DMS79 (cell line): ENCODE measurements at regions not wholly inside any gene's neighbourhood (a gene's known extent, or its start where the extent isn't known, plus 50 kb on each side); places are given as distances from the start of the nearest gene placed in this dataset.

Source experiments
- DNase-seq: peaks from one replicate; lab custom pipeline; 2025; lab: John Stamatoyannopoulos, UW

DNA sequence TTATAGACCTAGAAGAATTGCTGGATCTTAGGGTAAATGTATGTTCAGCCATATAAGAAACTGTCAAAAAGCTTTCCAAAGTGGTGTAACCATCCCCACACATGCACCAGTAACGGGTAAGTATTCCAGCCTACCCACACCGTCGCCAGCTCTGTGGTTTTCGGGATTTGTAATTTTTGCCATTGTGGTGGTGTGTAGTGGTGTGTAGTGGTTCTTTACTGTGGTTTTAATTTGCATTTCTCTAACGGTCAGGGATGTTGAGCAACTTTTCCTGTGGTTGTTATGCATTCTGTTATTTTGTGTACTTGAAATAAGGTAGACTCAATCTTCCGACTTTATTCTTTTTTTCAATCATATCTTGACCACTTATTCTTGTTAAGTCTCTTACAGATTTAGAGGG is 342.4 kb upstream of the AJAP1 start:
- DNase-seq, result no peak

DNA sequence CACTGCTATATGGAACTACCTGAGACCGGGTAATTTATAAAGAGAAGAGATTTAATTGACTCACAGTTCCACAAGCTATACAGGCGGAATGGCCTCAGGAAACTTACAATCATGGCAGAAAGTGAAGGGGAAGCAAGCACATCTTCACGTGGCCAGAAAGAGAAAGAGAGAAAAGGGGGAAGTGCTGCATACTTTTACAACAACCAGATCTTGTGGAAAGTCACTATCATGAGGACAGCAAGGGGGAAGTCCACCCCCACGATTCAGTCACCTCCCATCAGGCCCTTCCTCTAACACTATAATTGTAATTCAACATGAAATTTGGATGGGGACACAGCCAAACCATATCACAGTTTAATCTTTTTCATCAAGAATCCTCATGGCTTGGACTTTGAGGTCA is 339.2 kb upstream of the AJAP1 start:
- no peak for DNase-seq

DNA sequence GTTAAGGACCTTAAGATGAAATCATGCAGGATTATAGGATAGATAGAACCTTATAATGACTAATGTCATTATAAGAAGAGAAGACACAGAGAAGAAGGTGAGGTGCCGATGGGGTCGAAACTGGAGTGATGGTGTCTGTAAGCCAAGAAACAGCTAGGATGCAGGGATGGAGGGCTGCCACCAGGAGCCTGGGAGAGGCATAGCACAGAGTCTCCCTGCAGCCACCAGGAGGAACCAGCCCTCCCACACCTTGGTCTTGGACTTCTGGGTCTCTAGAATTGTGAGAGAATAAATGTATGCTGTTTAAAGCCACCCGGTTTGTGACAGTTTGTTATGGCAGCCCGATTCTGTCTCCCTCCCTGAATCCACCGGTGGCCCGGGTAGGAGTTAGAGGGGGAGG is 337.2 kb upstream of the AJAP1 start:
- DNase-seq, result no peak

DNA sequence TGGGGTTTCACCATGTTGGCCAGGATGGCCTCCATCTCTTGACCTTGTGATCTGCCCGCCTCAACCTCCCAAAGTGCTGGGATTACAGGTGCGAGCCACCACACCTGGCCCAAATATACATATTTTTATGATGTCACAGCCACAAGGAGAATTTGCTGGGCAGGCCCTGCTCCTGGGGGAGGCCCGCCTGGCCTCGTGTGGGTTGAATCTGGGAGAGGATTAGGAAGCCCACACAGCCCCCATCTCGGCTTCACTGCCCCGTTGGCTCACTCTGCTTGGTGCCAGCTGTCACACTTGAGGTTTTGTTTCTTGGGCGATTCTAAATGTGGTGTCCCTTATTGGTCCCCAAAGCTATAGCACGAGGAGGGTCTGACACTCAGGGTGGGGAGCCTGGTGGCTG is 335.7 kb upstream of the AJAP1 start:
- DNase-seq, result no peak

DNA sequence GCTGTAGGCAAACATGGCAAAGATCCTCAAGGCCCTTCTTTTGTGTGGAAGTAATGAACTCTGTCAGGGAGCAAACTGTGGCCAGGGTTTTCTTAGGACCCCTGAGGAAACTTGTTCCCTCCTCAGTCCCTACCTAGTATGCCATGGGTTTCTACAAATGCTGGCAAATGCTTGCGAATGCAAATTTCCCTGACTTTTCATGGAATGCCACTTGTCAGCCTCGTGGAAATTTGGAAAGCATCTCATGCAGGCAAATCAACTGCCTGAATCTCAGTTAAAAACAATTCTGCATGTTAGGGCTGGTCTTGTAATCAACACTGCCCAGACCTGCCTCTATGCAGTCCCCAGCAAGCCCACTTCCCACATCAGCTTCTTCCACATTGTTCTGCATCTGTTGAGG is 334.9 kb upstream of the AJAP1 start:
- no peak for DNase-seq

DNA sequence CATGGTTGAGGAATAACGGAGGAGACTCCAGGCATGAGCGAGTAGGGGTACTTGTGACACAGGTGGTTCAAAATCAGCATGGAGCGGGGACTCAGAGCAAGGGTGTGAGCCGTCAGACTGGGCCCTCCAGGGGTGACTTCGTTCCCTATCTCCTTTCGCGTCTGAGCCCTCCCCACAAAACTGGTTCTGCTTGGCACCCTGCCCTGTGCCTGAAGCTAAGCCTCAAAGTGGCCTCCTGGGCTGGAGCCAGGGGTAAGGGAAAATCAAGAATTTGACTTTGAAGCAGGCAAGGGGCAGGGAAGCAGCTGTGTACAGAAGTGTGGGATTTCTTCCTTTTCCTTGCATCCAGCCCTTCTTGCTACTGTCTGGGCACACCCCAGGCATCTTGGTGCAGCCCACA is 331.5 kb upstream of the AJAP1 start:
- DNase-seq, result peak; percentile 73

DNA sequence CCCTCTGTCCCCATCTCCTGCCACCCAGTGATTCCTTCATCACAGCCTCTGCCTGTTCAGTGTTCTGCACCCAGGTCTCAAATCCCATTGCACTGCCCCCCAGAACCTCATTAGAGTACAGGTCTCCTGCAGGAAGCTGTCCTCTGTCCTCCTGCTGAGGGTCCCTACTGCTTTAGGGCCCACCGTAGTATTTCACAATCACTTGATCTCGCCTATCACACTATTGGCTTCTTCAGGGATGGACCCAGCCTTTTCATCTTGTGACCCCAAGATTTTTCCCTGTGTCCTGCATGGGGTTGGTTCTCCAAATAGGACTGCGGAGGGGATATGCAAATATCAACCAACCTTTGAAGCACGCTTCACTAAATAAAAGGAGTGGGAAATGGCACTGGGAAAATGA is 331.1 kb upstream of the AJAP1 start:
- no peak for DNase-seq

DNA sequence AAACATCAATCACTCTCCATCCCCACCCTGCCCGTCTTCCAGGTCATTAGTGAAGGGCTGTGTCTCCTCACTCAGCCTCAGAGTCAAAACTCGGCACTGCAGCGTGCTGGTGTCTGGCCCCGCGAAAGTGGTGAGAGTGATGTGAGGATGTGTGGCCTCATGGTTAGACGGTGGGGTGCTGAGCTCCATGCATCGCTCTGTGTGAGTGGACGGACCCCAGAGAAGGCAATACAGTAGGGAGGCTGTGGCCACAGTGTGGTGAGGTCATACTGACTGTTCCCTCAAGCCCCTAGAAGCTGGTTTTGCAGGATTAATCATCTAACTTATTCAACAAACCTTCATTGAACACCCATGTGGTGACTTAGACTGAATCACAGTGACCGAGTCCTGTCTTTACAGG is 329.9 kb upstream of the AJAP1 start:
- no peak for DNase-seq

DNA sequence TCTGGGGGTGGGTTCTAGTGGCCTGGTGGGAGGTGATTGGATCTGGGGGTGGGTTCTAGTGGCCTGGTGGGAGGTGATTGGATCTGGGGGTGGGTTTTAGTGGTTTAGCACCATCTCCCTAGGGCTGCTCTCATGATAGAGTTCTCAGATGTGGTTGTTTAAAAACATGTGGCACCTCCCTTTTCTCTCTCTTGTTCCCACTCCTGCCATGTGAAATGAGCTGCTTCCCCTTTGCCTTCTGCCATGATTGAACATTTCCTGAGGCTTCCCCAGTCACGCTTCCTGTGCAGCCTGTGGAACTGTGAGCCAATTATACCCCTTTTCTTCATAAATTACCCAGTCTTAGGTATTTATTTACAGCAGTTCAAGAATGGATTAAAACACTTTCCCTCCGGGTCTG is 327.3 kb upstream of the AJAP1 start:
- no peak for DNase-seq

DNA sequence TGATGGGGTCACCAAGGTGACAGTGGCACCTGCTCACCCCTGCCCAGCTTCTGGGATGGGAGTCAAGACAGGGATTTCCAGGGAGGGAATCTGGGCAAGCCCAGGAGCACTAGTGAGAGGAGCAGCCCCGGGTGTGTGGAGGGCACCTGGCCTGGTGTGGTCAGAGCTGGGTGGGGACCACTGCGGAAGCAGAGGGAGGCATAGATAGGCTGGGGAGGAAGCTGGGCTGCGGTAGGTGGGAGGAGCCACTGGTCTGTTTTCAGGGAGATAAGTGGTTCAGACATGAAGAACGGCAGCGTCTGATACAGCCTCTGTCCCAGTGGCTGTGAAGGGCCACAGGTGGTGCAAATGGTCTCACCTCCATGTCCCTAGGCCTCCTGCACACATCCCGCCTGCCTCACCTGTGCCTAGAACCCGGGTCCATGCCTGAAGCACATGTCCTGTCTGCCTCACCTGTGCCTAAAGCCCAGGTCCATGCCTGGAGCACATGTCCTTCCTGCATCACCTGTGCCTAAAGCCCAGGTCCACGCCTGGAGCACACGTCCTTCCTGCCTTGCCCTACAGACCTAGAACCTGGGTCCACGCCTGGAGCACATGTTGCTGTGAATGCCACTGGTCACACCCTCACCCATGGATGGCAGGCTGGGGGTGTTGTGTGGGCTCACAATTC is 325.9 kb upstream of the AJAP1 start:
- no peak for DNase-seq

DNA sequence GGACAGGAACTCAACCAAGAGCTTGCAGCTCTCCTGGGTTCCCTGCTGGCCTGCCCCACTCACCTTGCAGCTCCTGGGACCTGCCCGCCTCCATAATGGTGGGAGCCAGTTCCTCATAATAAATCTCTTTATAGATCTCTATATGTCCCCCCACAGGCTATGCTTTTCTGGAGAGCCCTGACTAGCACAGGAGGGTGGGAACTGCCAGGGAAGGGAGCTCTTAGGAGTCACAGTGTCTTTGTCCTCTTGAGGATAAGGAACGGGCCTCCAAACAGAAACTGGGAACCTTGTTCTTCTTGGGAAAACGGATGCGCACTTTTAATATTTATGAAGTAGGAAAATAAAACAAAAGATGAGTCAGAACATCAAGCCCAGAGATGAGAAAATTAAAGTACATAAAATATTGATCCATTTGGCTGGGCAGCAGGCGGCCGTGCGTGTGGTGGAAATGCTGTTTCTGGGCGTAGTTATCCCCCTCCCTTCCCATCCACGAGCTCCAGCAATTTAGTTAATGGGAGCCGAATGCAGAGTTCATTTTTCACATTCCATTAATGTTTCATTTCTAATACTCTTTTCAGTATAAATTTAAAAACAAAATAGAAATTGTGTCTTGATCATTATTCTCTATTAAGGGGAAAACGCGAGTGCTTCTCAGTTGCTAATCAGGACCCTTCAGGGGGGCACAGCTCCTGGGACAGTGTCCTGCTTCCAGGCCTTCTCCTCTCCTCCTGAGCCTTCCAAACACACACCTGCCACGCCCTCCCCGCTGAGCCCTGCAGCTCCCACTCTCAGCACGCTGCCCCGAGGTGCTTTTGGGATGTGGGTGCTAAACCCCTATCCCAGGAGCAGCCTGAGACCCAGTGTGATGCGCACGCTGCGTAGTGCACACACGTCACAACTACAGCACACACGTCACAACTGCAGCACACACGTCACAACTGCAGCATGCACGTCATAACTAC is 323.3 kb upstream of the AJAP1 start:
- DNase-seq, result no peak

DNA sequence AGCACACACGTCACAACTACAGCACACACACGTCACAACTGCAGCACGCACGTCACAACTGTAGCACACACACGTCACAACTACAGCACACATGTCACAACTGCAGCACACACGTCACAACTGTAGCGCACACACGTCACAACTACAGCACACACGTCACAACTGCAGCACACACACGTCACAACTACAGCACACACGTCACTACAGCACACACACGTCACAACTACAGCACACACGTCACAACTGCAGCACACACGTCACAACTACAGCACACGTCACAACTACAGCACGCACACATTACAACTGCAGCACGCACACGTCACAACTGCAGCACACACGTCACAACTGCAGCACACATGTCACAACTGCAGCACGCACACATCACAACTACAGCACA is 322.6 kb upstream of the AJAP1 start:
- DNase-seq, result no peak

DNA sequence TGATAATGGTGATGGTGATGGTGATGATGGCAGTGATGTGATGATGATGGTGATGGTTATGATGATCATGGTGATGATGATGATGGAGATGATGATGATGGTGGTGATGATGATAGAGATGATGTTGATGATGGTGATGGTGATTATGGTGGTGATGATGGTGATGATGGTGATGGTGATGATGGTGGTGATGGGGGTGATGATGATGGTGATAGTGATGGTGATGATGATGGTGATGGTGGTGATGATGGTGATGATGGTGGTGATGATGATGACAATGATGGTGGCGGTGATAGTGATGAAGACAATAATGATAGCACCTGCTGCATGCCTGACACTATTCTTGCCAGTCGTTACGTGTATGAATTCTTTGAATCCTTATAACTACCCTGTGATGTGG is 317.9 kb upstream of the AJAP1 start:
- no peak for DNase-seq

DNA sequence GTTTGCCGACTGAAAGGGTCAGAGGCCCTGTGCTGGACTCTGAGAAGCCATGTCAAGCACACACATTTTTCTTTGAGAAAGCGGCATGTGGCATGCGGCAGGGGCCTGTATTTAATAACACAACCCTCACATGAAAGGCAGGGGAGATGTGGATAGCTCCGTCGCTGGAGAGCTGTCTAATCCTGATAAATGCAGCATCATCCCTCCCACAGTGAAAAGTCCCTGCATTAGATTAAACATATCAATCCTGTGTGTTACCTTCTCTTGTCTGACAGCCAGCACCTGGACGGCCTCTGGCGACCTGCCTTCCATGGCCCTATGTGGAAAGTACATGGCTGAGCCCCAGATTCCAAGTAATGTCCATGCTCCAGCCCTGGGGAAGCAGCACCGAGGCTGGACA is 313.0 kb upstream of the AJAP1 start:
- DNase-seq, result no peak

DNA sequence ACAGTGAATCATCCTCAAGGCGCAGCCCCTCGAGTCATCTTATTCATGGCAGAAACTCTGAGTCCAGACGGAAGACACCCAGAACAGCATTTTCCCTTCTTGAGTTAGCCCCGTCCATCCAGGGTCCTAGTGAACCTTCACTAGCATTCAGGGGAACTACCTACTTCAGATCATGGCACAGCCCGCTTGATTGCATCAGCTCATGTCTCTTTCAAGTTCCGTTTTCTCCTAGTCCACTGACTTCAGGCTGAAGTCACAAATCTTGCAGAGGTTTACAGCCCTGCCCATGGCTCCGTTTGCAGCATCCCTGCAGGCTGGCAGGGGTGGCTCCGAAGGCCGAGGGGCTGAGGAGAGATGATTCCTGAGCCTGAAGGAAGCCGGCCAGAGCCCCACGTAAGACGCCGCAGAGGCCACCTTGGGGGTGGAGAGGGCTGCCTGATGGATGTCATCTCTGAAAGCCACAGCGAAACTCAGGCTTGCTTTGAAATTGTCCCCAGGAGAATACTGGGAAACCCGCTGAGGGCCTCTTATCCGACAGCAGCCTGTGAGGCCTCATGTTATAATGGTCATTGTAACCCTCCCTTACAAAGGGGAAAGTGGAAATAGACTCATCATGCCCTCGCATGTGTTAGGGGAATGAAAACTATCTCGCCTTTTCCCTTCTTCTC is 310.2 kb upstream of the AJAP1 start:
- no peak for DNase-seq

DNA sequence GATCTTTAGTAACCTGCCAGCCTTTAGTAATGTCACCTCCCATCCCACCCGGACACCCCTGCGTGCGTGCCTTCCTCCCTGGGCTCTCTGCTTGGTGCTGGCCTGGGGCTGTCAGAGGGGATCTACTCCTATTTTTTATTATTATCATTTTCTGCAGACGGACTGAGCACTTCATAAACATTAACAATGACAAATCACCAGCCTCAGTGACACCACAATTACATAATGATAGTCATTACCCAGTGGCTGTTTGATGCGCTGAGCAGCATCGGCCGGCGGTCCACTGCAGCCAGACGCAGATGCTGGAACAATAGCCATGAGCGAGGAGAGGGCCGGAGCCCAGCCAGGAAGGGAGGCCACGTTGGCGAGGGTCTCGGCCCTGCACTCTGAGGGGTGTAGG is 309.3 kb upstream of the AJAP1 start:
- DNase-seq, result no peak

DNA sequence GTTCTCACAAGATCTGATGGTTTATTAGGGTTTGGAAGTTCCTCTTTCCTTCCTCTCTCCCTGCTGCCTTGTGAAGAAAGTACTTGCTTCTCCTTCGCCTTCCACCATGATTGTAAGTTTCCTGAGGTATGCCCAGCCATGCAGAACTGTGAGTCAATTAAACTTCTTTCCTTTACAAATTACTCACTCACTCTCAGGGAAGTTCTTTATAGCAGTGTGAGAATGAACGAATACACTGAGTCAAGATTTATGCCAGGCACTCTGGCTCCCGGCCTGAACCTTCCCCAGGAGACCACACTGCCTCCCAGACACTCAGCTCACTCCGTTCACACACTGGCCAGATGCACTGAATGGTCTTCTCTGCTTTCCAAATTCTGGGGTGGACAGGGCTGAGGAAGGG is 308.3 kb upstream of the AJAP1 start:
- no peak for DNase-seq

DNA sequence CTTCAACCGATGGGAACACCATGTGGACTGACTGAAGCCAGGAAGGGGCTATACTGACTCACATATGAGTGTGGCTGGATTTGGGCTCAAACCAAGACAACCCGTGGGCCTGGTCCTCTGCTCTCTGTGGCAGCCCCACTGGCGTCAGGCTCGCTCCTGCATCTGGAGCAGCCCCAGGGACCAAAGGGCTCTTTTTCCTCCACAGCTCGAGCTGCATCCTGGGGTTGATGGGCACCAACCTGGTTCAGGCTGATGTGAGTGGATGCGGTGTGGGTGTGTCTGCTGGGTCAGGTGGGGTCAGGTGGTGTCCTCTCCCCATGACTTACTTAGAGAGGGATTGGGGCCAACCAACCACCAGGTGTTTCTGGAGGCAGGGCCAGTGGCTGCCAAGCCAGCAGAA is 303.0 kb upstream of the AJAP1 start:
- no peak for DNase-seq

DNA sequence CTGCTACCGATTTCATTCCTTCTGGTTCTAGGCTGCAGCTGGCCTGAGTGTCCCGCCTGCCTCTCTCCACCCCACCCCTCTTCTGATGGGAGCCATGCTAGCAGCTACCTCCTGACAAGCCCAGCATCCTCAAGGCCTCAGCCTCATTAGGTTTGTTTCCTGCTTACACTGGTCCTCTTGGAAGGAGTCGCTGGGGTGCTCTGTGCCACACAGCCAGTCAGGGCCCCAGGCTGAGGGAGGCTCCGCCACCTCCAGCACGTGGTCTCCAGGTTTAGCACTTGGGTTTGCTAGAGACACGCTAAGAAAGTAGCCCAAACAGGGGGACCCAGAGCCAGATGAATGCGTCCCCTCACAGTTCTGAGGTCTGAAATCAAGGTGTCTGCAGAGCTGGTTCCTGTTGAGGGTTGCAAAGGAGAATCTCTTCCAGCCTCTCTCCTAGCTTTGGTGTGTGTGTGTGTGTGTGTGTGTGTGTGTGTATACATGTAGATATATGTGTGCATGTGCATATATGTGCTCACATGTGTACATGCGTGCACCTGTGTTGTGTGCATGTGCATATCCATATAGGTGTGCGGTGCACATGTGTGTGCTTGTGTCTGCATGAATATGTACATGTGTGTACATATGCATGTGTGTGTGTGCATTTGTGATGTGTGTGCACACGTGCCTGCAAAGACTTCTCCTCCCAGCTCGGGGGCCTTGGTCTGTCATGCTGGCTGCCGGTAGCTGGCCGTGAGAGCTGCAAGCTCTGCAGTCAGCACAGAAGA is 301.1 kb upstream of the AJAP1 start:
- no peak for DNase-seq

DNA sequence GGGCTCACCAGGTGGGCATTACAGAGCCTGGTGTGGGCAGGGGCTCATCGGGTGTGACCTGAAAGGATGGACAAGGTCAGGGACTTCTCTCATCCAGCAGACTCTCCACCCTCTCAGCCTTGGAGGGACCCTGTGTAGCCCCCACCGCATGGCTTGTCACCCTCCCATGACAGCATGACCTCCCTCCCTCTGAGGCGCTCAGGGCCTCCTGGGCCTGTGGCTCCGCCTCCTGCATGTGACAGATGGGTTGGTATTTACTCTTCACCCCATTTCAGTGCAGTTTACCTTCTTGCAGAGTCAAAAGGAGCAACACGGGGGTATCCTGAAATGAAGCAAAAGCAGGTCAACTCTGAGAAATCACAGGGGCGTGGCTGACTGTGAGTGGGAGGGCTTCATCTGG is 298.6 kb upstream of the AJAP1 start:
- no peak for DNase-seq

DNA sequence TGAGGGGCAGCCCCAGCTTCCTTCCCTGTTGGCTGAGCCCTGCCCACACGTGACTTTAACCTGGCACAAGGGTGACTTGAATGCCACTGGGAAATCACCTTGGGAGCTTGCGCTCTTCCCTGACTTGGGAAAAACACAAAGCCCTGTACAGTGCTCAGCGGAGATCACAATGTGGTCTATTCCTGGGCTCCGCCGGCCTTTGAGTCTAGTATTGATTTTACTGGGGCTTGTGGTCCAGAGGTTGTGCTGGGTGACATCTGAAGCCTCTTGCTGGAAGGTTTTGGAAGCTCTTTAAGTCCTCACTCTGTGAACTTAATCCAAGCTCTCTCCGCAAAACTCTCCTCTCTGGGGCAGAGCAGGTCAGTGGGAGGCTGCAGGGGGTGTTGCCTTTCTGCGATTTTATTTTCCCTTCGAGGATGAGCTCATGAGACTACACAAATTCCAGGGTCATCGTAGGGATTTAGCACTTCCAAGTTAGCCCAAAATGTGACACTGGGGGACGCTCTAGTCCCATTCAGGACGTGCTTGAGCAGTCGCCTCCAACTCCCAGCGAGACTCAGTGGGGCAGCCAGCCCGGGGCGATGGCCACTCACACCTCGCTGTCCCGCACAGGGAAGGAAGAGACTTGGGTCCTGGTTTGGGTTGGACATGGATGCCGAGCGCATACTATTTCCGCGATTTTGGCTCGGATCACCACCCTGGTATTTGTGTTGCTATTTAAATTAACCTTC is 291.9 kb upstream of the AJAP1 start:
- DNase-seq, result no peak

DNA sequence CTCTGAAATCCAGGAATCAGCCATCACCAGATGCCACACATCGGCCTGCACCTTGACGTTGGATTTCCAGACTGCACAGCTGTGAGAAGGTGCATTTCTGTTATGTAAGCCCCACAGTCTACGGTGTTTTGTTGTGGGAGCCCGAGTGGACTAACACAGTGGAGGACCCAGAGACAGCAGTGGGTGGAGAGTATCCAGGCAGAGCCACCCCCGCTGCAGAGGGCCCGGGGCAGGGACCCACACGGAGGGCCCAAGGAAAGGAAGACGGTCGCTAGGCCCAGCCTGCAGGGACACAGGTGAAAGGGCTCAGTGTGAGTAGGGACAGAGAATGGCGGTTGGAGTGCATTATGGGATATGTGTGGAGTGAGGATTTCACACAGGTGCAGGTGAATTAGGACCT is 288.3 kb upstream of the AJAP1 start:
- DNase-seq, result no peak
